ENCODE measurements at regions not wholly inside any gene's neighbourhood (a gene's known extent, or its start where the extent isn't known, plus 50 kb on each side); places are given as distances from the start of the nearest gene placed in this dataset.

DNA sequence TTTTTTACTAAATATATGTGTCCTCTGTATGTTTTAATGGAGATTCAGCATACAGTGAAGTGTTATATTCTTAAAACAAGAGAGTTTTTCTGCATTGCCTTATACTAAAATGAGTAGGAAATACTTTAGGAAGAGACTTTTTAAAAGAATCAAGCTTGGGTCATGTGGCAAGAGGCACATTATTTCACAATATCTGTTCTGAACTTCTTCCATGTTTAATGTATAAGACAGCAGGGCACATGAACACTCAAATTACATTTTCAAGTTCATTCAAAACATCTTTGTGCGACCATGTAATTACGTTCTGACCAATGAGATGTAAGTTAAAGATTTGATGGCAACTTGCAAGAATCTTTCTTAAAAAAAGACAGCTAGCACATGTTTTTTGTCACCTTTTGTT lies 1055.9 kb downstream of the NR2F1-AS1 start:
- TF ChIP-seq CHD2 (IDR thresholded peaks at IDR 0.05; ENCODE audit: borderline replicate concordance, low read depth, low read length) (no peak), CEBPB (IDR thresholded peaks at IDR 0.05; ENCODE audit: borderline replicate concordance in 1 of 2, low read depth in 2 of 2, low read length in 2 of 2) (no peak), E2F4 (IDR thresholded peaks at IDR 0.05; ENCODE audit: low read depth, low read length) (no peak), NR2C2 (IDR thresholded peaks at IDR 0.05; ENCODE audit: borderline replicate concordance, control insufficient read depth, insufficient read length, low read depth) (no peak)
- no peaks in the 10 kb centered on the region for H3K79me2 ChIP-seq (ENCODE audit: control insufficient read depth, insufficient read depth, low read length)
- in situ Hi-C loops (cut with MboI), result no loop called here

GRCh38 chr5:92519811-92520632 lies 1061.0 kb downstream of the NR2F1-AS1 start:
- Histone ChIP-seq H3K9ac (ENCODE audit: control insufficient read depth, insufficient read depth, low read length) (no peak overlapping the region), H3K27me3 (replicated peaks in 1 of 2; ENCODE audit: control insufficient read depth in 2 of 2, insufficient read depth in 2 of 2, low read length in 1 of 2) (no peaks in the 10 kb centered on the region), H3K79me2 (ENCODE audit: control insufficient read depth, insufficient read depth, low read length) (no peaks in the 10 kb centered on the region), H3K4me3 (no peak overlapping the region), H3K36me3 (ENCODE audit: control insufficient read depth in 2 of 2, insufficient read depth in 2 of 2, low read length in 1 of 2) (no peaks in the 10 kb centered on the region), H3K4me1 (ENCODE audit: control insufficient read depth, insufficient read depth, low read length) (no peaks in the 10 kb centered on the region), H2AFZ (ENCODE audit: control insufficient read depth, low read depth, low read length) (no peak overlapping the region), H3K4me2 (ENCODE audit: control insufficient read depth, insufficient read depth) (no peak overlapping the region), H3K27ac (ENCODE audit: control insufficient read depth, insufficient read depth) (no peak overlapping the region), H3K9me3 (replicated peaks; ENCODE audit: control insufficient read depth, insufficient read depth, low read length) (no peaks in the 10 kb centered on the region), H4K20me1 (ENCODE audit: control insufficient read depth, insufficient read depth) (no peaks in the 10 kb centered on the region)
- FAIRE-seq, result no peak
- POLR2A ChIA-PET, result no interaction called here
- intact Hi-C loops (cut with micrococcal nuclease; ENCODE audit: unreplicated experiment), result no loop called here
- WGBS (ENCODE audit: insufficient coverage, insufficient replicate concordance, low lambda C conversion rate, missing lambda C conversion rate), result 22% methylated on average over 3 of the region's 3 CpGs
- TF ChIP-seq NRF1 (conservative IDR thresholded peaks at IDR 0.05; ENCODE audit: low read depth, low read length), result no peak
- no peak for TF ChIP-seq NR2C2 (IDR thresholded peaks at IDR 0.05; ENCODE audit: borderline replicate concordance, control insufficient read depth, insufficient read length, low read depth)
- no peak for TF ChIP-seq ZBED1 (IDR thresholded peaks at IDR 0.05; ENCODE audit: borderline replicate concordance)
- in situ Hi-C loops (cut with MboI), result no loop called here
- CTCF ChIA-PET, result no interaction called here
- RAD21 ChIA-PET (ENCODE audit: unreplicated experiment), result no interaction called here
- SMC1A ChIA-PET (ENCODE audit: uncharacterized antibody, unreplicated experiment), result no interaction called here
- no peak for DNase-seq (ENCODE audit: low read depth, low spot score)
- ATAC-seq, result no peak
- BruUV-seq (replicated peaks), result no TSS peak

More for the DNA sequence above, 1055.9 kb downstream of the NR2F1-AS1 start:
- no peaks in the 10 kb centered on the region for H3K36me3 ChIP-seq (ENCODE audit: control insufficient read depth in 2 of 2, insufficient read depth in 2 of 2, low read length in 1 of 2)
- ChIA-PET SMC1A (ENCODE audit: uncharacterized antibody, unreplicated experiment) (interaction anchor here (0.6 to 0.9 kb wide), 3 partner anchors 19 to 1981 kb away, joined by 3 to 5 read pairs (median 3); no protein-coding TSS in a partner anchor), CTCF (interaction anchor here (1.2 to 1.3 kb wide), 2 partner anchors 9 to 54 kb away, joined by 3 read pairs; no protein-coding TSS in a partner anchor), POLR2A (no interaction called here), RAD21 (ENCODE audit: unreplicated experiment) (no interaction called here)
- no peaks in the 10 kb centered on the region for H3K4me1 ChIP-seq (ENCODE audit: control insufficient read depth, insufficient read depth, low read length)
- FAIRE-seq, result no peak
- BruUV-seq (replicated peaks), result no TSS peak
- no peak overlapping the region for H3K4me2 ChIP-seq (ENCODE audit: control insufficient read depth, insufficient read depth)
- intact Hi-C loops (cut with micrococcal nuclease; ENCODE audit: unreplicated experiment), result no loop called here
- no peak overlapping the region for H3K9ac ChIP-seq (ENCODE audit: control insufficient read depth, insufficient read depth, low read length)
- 2% methylated on average over 2 of the region's 2 CpGs for WGBS (ENCODE audit: insufficient coverage, insufficient replicate concordance, low lambda C conversion rate, missing lambda C conversion rate)
- H4K20me1 ChIP-seq (ENCODE audit: control insufficient read depth, insufficient read depth), result no peaks in the 10 kb centered on the region
- H3K9me3 ChIP-seq (replicated peaks; ENCODE audit: control insufficient read depth, insufficient read depth, low read length), result no peaks in the 10 kb centered on the region
- ATAC-seq, result no peak
- H3K4me3 ChIP-seq, result no peak overlapping the region
- DNase-seq (ENCODE audit: low read depth, low spot score), result no peak
- H2AFZ ChIP-seq (ENCODE audit: control insufficient read depth, low read depth, low read length), result no peak overlapping the region
- H3K27ac ChIP-seq (ENCODE audit: control insufficient read depth, insufficient read depth), result no peak overlapping the region
- H3K27me3 ChIP-seq (replicated peaks in 1 of 2; ENCODE audit: control insufficient read depth in 2 of 2, insufficient read depth in 2 of 2, low read length in 1 of 2), result no peaks in the 10 kb centered on the region

Measured in GM12878 (cell line).